ENCODE measurements at regions not wholly inside any gene's neighbourhood (a gene's known extent, or its start where the extent isn't known, plus 50 kb on each side); places are given as distances from the start of the nearest gene placed in this dataset.
"Not testable (repeated sequence)": the region's sequence is repeated elsewhere in the genome, so short reads cannot be mapped to it uniquely, and the experiment has no call there.

GRCh38 chr1:149274493-149274892 lies 171.1 kb upstream of the NBPF9 start:
- H3K4me3 ChIP-seq, H3K27ac ChIP-seq: not testable (repeated sequence)

- H3K27ac ChIP-seq: not testable (repeated sequence)
Measured at GRCh38 chr1:149275802-149276201, 172.5 kb upstream of the NBPF9 start.

GRCh38 chr1:149276496-149276895 lies 173.1 kb upstream of the NBPF9 start:
- not testable (repeated sequence) for H3K4me3 ChIP-seq, H3K27ac ChIP-seq

More at GRCh38 chr1:149275802-149276201, 172.5 kb upstream of the NBPF9 start:
- H3K4me3 ChIP-seq: not testable (repeated sequence)

- not testable (repeated sequence) for H3K27ac ChIP-seq, H3K4me3 ChIP-seq
Measured at GRCh38 chr1:149278156-149278555, 174.8 kb upstream of the NBPF9 start.

GRCh38 chr1:149279015-149279414 lies 175.7 kb upstream of the NBPF9 start:
- H3K27ac ChIP-seq, H3K4me3 ChIP-seq: not testable (repeated sequence)

GRCh38 chr1:149279512-149279911 lies 176.2 kb upstream of the NBPF9 start:
- not testable (repeated sequence) for H3K4me3 ChIP-seq, H3K27ac ChIP-seq

- not testable (repeated sequence) for H3K4me3 ChIP-seq, H3K27ac ChIP-seq
Measured at GRCh38 chr1:149284773-149285172, 181.4 kb upstream of the NBPF9 start.

GRCh38 chr1:149285205-149285604 lies 181.9 kb upstream of the NBPF9 start:
- H3K4me3 ChIP-seq: not testable (repeated sequence)

GRCh38 chr1:149285638-149286037 lies 182.3 kb upstream of the NBPF9 start:
- not testable (repeated sequence) for H3K27ac ChIP-seq, H3K4me3 ChIP-seq

More at GRCh38 chr1:149285205-149285604, 181.9 kb upstream of the NBPF9 start:
- H3K27ac ChIP-seq: not testable (repeated sequence)

- H3K4me3 ChIP-seq, H3K27ac ChIP-seq: not testable (repeated sequence)
Measured at GRCh38 chr1:149288580-149288979, 185.2 kb upstream of the NBPF9 start.

GRCh38 chr1:149300478-149301218 lies 174.2 kb upstream of the NBPF19 start:
- not testable (repeated sequence) for H3K4me3 ChIP-seq, H3K27ac ChIP-seq

GRCh38 chr1:149301282-149301681 lies 173.6 kb upstream of the NBPF19 start:
- H3K4me3 ChIP-seq, H3K27ac ChIP-seq: not testable (repeated sequence)

- not testable (repeated sequence) for H3K27ac ChIP-seq, H3K4me3 ChIP-seq
Measured at GRCh38 chr1:149304796-149305195, 170.0 kb upstream of the NBPF19 start.

GRCh38 chr1:149307640-149308039 lies 167.2 kb upstream of the NBPF19 start:
- not testable (repeated sequence) for H3K27ac ChIP-seq, H3K4me3 ChIP-seq

GRCh38 chr1:149314921-149315320 lies 159.9 kb upstream of the NBPF19 start:
- not testable (repeated sequence) for H3K27ac ChIP-seq, H3K4me3 ChIP-seq

GRCh38 chr1:149320971-149321731 lies 153.7 kb upstream of the NBPF19 start:
- H3K27ac ChIP-seq, H3K4me3 ChIP-seq: not testable (repeated sequence)

GRCh38 chr1:149321732-149322016 lies 153.2 kb upstream of the NBPF19 start:
- not testable (repeated sequence) for H3K27ac ChIP-seq, H3K4me3 ChIP-seq

- H3K27ac ChIP-seq, H3K4me3 ChIP-seq: not testable (repeated sequence)
Measured at GRCh38 chr1:149330081-149330335, 144.8 kb upstream of the NBPF19 start.

- not testable (repeated sequence) for H3K4me3 ChIP-seq, H3K27ac ChIP-seq
Measured at GRCh38 chr1:149336082-149336481, 138.8 kb upstream of the NBPF19 start.

GRCh38 chr1:149338221-149338691 lies 136.6 kb upstream of the NBPF19 start:
- H3K27ac ChIP-seq, H3K4me3 ChIP-seq: not testable (repeated sequence)

GRCh38 chr1:149338698-149339097 lies 136.1 kb upstream of the NBPF19 start:
- not testable (repeated sequence) for H3K27ac ChIP-seq, H3K4me3 ChIP-seq

- not testable (repeated sequence) for H3K4me3 ChIP-seq, H3K27ac ChIP-seq
Measured at GRCh38 chr1:149349448-149349847, 125.4 kb upstream of the NBPF19 start.
